Right lobe of liver (tissue), 4 donors: ENCODE measurements at regions not wholly inside any gene's neighbourhood (a gene's known extent, or its start where the extent isn't known, plus 50 kb on each side); places are given as distances from the start of the nearest gene placed in this dataset.

Experiments used
- POLR2A ChIP-seq: fragments of 450-650 bp; IDR thresholded peaks from one replicate; pipeline ENCODE4 v1.6.1; 2017; ENCODE audit warnings: antibody characterized with exemption, mild to moderate bottlenecking
- TF ChIP-seq, protein P1 (sequence below), 4 donors: fragments of 200-600 bp in 3 of 4; fragments of 450-650 bp in 1 of 4; IDR thresholded peaks; one replicate each; pipeline versions ENCODE4 v1.5.1 to v1.8.0; 2016 to 2022; ENCODE audit warnings: antibody characterized with exemption in 4 of 4, mild to moderate bottlenecking in 2 of 4
- donor health status: DM: no; HTN: no; CAD: no.
- donor health status: DM: no; HTN: no; CAD: no.
- donor health status: DM: no; HTN: yes; CAD: no.

DNA sequence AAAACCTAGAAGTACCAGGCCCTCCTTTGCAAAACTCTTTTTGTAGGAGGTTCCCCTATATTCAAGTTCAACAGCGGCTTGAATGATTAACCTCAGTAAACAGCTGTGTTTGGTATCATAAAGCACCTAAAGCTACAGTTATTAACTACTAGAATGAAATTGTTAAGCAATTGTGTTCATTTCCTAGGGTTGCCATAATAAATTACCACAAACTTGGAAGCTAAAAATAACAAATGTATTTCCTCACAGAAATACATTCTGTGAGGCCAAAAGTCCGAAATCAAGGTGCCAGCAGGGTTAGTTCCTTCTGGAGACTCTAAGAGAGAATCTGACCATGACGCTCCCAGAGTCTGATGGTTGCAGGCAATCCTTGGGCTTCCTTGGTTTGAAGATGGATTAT lies 202.1 kb upstream of the ACVR2A start:
- TF ChIP-seq, protein P1, sequence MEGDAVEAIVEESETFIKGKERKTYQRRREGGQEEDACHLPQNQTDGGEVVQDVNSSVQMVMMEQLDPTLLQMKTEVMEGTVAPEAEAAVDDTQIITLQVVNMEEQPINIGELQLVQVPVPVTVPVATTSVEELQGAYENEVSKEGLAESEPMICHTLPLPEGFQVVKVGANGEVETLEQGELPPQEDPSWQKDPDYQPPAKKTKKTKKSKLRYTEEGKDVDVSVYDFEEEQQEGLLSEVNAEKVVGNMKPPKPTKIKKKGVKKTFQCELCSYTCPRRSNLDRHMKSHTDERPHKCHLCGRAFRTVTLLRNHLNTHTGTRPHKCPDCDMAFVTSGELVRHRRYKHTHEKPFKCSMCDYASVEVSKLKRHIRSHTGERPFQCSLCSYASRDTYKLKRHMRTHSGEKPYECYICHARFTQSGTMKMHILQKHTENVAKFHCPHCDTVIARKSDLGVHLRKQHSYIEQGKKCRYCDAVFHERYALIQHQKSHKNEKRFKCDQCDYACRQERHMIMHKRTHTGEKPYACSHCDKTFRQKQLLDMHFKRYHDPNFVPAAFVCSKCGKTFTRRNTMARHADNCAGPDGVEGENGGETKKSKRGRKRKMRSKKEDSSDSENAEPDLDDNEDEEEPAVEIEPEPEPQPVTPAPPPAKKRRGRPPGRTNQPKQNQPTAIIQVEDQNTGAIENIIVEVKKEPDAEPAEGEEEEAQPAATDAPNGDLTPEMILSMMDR (IDR thresholded peaks at IDR 0.05) = no peak
- TF ChIP-seq POLR2A = no peak
